Body of pancreas (tissue), 4 donors: ENCODE measurements at regions not wholly inside any gene's neighbourhood (a gene's known extent, or its start where the extent isn't known, plus 50 kb on each side); places are given as distances from the start of the nearest gene placed in this dataset.

ENCODE experiments used
- POLR2A ChIP-seq, 3 donors: fragments of 450-650 bp; IDR thresholded peaks; one replicate each; pipeline ENCODE4 v1.6.1; 2016; ENCODE audit warnings: antibody characterized with exemption in 3 of 3, mild to moderate bottlenecking in 2 of 3
- TF ChIP-seq, protein P1 (sequence below), 7 experiments: fragments of 450-650 bp in 4 of 7; fragments of 200-600 bp in 3 of 7; sonication (generic) in 3 of 7; IDR thresholded peaks; one replicate each; pipeline ENCODE4 v1.5.1; 2016 to 2019; ENCODE audit warnings: antibody characterized with exemption in 7 of 7

DNA sequence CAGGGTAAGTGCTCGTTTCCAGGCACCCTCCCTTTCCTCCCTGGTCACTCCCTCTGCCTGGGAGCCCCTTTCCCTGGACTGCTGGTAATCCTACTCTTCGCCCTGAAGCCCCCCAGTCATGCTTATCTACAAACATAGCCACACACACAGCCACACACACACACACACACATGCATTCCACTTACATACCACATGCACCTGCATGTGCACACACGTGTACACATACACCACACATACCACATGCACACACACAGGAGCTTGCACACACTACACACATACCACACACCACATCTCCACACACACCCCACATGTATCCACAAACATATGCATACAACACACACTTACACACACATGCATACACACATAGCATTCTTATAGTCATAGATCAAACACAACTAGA is 358.5 kb downstream of the GADD45G start:
- no peak for TF ChIP-seq POLR2A (IDR thresholded peaks at IDR 0.05)
- TF ChIP-seq, protein P1, sequence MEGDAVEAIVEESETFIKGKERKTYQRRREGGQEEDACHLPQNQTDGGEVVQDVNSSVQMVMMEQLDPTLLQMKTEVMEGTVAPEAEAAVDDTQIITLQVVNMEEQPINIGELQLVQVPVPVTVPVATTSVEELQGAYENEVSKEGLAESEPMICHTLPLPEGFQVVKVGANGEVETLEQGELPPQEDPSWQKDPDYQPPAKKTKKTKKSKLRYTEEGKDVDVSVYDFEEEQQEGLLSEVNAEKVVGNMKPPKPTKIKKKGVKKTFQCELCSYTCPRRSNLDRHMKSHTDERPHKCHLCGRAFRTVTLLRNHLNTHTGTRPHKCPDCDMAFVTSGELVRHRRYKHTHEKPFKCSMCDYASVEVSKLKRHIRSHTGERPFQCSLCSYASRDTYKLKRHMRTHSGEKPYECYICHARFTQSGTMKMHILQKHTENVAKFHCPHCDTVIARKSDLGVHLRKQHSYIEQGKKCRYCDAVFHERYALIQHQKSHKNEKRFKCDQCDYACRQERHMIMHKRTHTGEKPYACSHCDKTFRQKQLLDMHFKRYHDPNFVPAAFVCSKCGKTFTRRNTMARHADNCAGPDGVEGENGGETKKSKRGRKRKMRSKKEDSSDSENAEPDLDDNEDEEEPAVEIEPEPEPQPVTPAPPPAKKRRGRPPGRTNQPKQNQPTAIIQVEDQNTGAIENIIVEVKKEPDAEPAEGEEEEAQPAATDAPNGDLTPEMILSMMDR (IDR thresholded peaks at IDR 0.05), result no peak
